Mesenchymal stem cell (in vitro differentiated cells and primary cell): ENCODE measurements at regions not wholly inside any gene's neighbourhood (a gene's known extent, or its start where the extent isn't known, plus 50 kb on each side); places are given as distances from the start of the nearest gene placed in this dataset.

Experiments
- DNase-seq: peaks from one replicate; pipeline ENCODE4 v3.0.0-alpha.2; 2013
- H2AFZ ChIP-seq: one replicate; pipeline ENCODE4 v1.6.1; 2013; ENCODE audit warnings: low read depth, mild to moderate bottlenecking, control low read depth, inconsistent platforms, low read length, moderate library complexity
- H2AK5ac ChIP-seq: 2 replicates; pipeline ENCODE4 v1.6.1; 2013; ENCODE audit warnings: low read length, moderate library complexity, mild to moderate bottlenecking, inconsistent platforms; ENCODE audit not compliant: severe bottlenecking
- H2BK120ac ChIP-seq: one replicate; pipeline ENCODE4 v1.6.1; 2013; ENCODE audit warnings: low read depth, mild to moderate bottlenecking, inconsistent platforms, low read length, moderate library complexity
- H2BK12ac ChIP-seq, 2 experiments: one replicate each; pipeline ENCODE4 v1.6.1; 2013; ENCODE audit warnings: inconsistent platforms in 2 of 2, low read length in 2 of 2, mild to moderate bottlenecking in 2 of 2, moderate library complexity in 2 of 2, control low read depth in 1 of 2
- H2BK15ac ChIP-seq: one replicate; pipeline ENCODE4 v1.6.1; 2013; ENCODE audit warnings: mild to moderate bottlenecking, low read depth, inconsistent platforms; ENCODE audit not compliant: poor library complexity, severe bottlenecking
- H2BK5ac ChIP-seq: 2 replicates; pipeline ENCODE4 v1.6.1; 2013; ENCODE audit warnings: low read depth, mild to moderate bottlenecking, low read length, control low read depth, inconsistent platforms; ENCODE audit not compliant: poor library complexity, severe bottlenecking
- H3K14ac ChIP-seq, 2 experiments: one replicate each; pipeline ENCODE4 v1.6.1; 2013; ENCODE audit warnings: inconsistent platforms in 2 of 2, low read length in 2 of 2, control low read depth in 1 of 2, mild to moderate bottlenecking in 1 of 2, moderate library complexity in 1 of 2
- H3K18ac ChIP-seq, 2 experiments: one replicate each; pipeline ENCODE4 v1.6.1; 2013; ENCODE audit warnings: inconsistent platforms in 2 of 2, low read length in 2 of 2, control low read depth in 1 of 2, low read depth in 1 of 2, mild to moderate bottlenecking in 1 of 2
- H3K23ac ChIP-seq, 2 experiments: one replicate each; pipeline ENCODE4 v1.6.1; 2013; ENCODE audit warnings: inconsistent platforms in 2 of 2, low read length in 2 of 2, mild to moderate bottlenecking in 2 of 2, moderate library complexity in 2 of 2, control low read depth in 1 of 2
- H3K27ac ChIP-seq: 2 replicates; pipeline ENCODE4 v1.5.1; 2013; ENCODE audit warnings: mild to moderate bottlenecking, moderate library complexity, low read length, control low read depth, inconsistent platforms; ENCODE audit not compliant: poor library complexity, severe bottlenecking
- H3K27me3 ChIP-seq, 2 experiments: 2 replicates each; pipeline versions ENCODE4 v1.6.1 to v1.7.0; 2013; ENCODE audit warnings: low read length in 2 of 2, mild to moderate bottlenecking in 2 of 2, moderate library complexity in 2 of 2, control low read depth in 1 of 2, inconsistent platforms in 1 of 2; ENCODE audit not compliant: control insufficient read depth in 1 of 2, insufficient read depth in 1 of 2
- H3K36me3 ChIP-seq, 2 experiments: 2 replicates each; pipeline versions ENCODE4 v1.6.1 to v1.7.0; 2013; ENCODE audit warnings: low read length in 2 of 2, control low read depth in 1 of 2, inconsistent platforms in 1 of 2, low read depth in 1 of 2, mild to moderate bottlenecking in 1 of 2; ENCODE audit not compliant: insufficient read depth in 2 of 2, control insufficient read depth in 1 of 2
- H3K4ac ChIP-seq, 2 experiments: one replicate each; pipeline ENCODE4 v1.6.1; 2013; ENCODE audit warnings: inconsistent platforms in 2 of 2, low read length in 2 of 2, mild to moderate bottlenecking in 2 of 2, moderate library complexity in 2 of 2, control low read depth in 1 of 2, low read depth in 1 of 2
- H3K4me1 ChIP-seq: 2 replicates; pipeline ENCODE4 v1.6.1; 2013; ENCODE audit warnings: low read depth, low read length, control low read depth; ENCODE audit not compliant: control insufficient read depth, insufficient read depth
- H3K4me2 ChIP-seq: 2 replicates; pipeline ENCODE4 v1.6.1; 2013; ENCODE audit warnings: low read length, mild to moderate bottlenecking, inconsistent platforms; ENCODE audit not compliant: poor library complexity, severe bottlenecking
- H3K4me3 ChIP-seq, 2 experiments: 2 replicates each; pipeline versions ENCODE4 v1.5.1 to v1.7.0; 2013; ENCODE audit warnings: low read length in 2 of 2, mild to moderate bottlenecking in 2 of 2, control low read depth in 1 of 2, low read depth in 1 of 2; ENCODE audit not compliant: insufficient read depth in 1 of 2
- H3K79me1 ChIP-seq: replicated peaks from 2 replicates; pipeline ENCODE4 v1.6.1; 2013; ENCODE audit warnings: mild to moderate bottlenecking, control low read depth, low read length, inconsistent platforms; ENCODE audit not compliant: poor library complexity, severe bottlenecking
- H3K9ac ChIP-seq: 2 replicates; pipeline ENCODE4 v1.7.0; 2013; ENCODE audit warnings: mild to moderate bottlenecking, low read length, moderate library complexity
- H3K9me3 ChIP-seq: 2 replicates; pipeline ENCODE4 v1.7.0; 2013; ENCODE audit warnings: mild to moderate bottlenecking, low read length; ENCODE audit not compliant: control insufficient read depth
- H4K8ac ChIP-seq: one replicate; pipeline ENCODE4 v1.6.1; 2013; ENCODE audit warnings: inconsistent platforms, mild to moderate bottlenecking, low read length, moderate library complexity
- H4K91ac ChIP-seq: one replicate; pipeline ENCODE4 v1.6.1; 2013; ENCODE audit warnings: mild to moderate bottlenecking, low read length, inconsistent platforms
- WGBS: methylation state at CpG from one replicate; pipeline ENCODE4 v1.1.7; 2013; ENCODE audit warnings: mixed read lengths; 5-methylcytosine and 5-hydroxymethylcytosine counted together

DNA sequence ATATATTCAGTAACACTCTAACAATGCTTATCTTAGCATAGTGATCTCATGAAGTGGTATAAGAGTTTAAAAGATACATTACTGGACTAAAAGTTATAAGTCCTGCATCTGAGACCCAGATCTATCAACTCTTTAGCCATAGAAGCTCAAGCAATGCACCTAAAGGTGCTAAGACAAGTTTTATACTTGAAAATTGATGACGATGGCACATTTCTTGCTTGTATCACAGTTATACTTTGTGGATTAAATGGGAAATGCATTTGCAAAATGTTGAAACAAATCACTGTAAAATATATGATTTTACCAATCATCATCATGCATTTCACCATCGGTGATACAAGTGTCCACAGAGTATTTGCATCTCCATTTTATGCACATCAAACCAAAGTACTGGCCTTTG, 525.3 kb upstream of the ZNF385D start:
- Histone ChIP-seq H4K8ac (no peak overlapping the region), H3K4me3 (no peak overlapping the region), H2AK5ac (no peak overlapping the region), H2BK15ac (no peak overlapping the region), H3K27ac (no peak overlapping the region), H4K91ac (no peak overlapping the region), H3K14ac (no peak overlapping the region), H3K79me1 (no peaks in the 10 kb centered on the region), H3K36me3 (no peaks in the 10 kb centered on the region), H2BK120ac (no peak overlapping the region), H3K9me3 (no peaks in the 10 kb centered on the region), H3K18ac (no peak overlapping the region), H3K27me3 (no peaks in the 10 kb centered on the region), H3K23ac (no peak overlapping the region), H3K4me2 (no peak overlapping the region), H3K4ac (no peak overlapping the region), H3K4me1 (no peaks in the 10 kb centered on the region), H2AFZ (no peak overlapping the region), H2BK12ac (no peak overlapping the region), H3K9ac (no peak overlapping the region), H2BK5ac (no peak overlapping the region)
- no peak for DNase-seq
- 100% methylated on average over 1 of the region's 2 CpGs for WGBS

DNA sequence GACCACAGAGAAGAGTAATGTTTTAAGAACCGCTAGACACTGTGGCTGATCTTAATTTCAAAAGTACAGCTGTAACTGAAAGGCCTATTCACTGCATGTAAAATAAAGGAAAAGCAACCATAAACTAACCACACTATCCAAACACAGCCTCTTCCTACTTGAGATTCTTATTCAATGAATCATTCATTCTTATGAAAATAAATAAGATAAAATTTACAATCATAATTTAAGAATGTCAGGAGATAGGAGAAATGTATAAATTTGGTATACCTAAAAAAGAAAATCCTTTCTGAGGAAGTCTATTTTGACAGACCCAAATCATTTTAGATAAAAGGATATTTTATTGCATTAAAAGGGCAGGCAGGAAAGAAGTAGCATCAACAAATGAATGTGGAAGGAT, 533.5 kb upstream of the ZNF385D start:
- Histone ChIP-seq H2BK120ac (no peak overlapping the region), H2AFZ (no peak overlapping the region), H2AK5ac (no peak overlapping the region), H3K4me3 (no peak overlapping the region), H3K18ac (no peak overlapping the region), H2BK15ac (no peak overlapping the region), H3K27ac (peak overlapping the region; percentile 67), H3K14ac (no peak overlapping the region), H3K79me1 (no peaks in the 10 kb centered on the region), H3K4me2 (peak overlapping the region; percentile 10), H3K4ac (no peak overlapping the region), H2BK12ac (no peak overlapping the region), H3K9me3 (no peaks in the 10 kb centered on the region), H4K8ac (no peak overlapping the region), H3K36me3 (no peaks in the 10 kb centered on the region), H3K4me1 (peaks cover 2% of the 10 kb centered on the region), H2BK5ac (no peak overlapping the region), H4K91ac (no peak overlapping the region), H3K9ac (no peak overlapping the region), H3K27me3 (no peaks in the 10 kb centered on the region), H3K23ac (no peak overlapping the region)
- peak; percentile 45 for DNase-seq
- WGBS, result no CpG with 5 or more reads among the region's 1 CpG

DNA sequence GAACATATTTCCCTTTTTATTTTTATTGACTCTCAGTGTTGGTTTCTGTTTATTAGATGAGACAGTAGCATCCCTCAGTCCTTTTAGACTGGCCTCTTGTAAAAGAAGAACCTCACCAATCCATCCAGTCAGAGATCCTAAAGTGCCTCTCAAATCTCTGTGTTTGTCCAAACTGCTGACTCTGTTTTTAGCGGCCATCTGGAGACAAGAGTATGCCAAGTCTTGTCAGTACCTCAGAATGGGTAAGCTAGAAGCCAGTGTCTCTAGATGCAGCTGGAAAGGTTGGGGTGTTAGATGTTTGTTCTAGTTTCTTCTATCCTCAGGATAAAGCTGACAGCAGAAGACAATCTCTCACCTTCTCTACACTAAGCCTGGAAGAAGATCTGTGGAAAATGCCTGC, 537.7 kb upstream of the ZNF385D start:
- no peak overlapping the region for H2BK12ac ChIP-seq
- no peak overlapping the region for H4K91ac ChIP-seq
- no peak overlapping the region for H3K9ac ChIP-seq
- H3K9me3 ChIP-seq, result no peaks in the 10 kb centered on the region
- no peak overlapping the region for H2BK15ac ChIP-seq
- no peaks in the 10 kb centered on the region for H3K36me3 ChIP-seq
- H3K4me2 ChIP-seq, result no peak overlapping the region
- H4K8ac ChIP-seq, result no peak overlapping the region
- H3K27ac ChIP-seq, result no peak overlapping the region
- H3K23ac ChIP-seq, result no peak overlapping the region
- no peak overlapping the region for H3K18ac ChIP-seq
- no peak overlapping the region for H3K4ac ChIP-seq
- no peak overlapping the region for H2BK5ac ChIP-seq
- WGBS, result 88% methylated on average over 1 of the region's 1 CpG
- H3K4me1 ChIP-seq, result peaks cover 2% of the 10 kb centered on the region
- no peaks in the 10 kb centered on the region for H3K27me3 ChIP-seq
- DNase-seq, result no peak
- H3K79me1 ChIP-seq, result no peaks in the 10 kb centered on the region
- no peak overlapping the region for H3K14ac ChIP-seq
- no peak overlapping the region for H2BK120ac ChIP-seq
- no peak overlapping the region for H3K4me3 ChIP-seq
- H2AK5ac ChIP-seq, result no peak overlapping the region
- no peak overlapping the region for H2AFZ ChIP-seq

DNA sequence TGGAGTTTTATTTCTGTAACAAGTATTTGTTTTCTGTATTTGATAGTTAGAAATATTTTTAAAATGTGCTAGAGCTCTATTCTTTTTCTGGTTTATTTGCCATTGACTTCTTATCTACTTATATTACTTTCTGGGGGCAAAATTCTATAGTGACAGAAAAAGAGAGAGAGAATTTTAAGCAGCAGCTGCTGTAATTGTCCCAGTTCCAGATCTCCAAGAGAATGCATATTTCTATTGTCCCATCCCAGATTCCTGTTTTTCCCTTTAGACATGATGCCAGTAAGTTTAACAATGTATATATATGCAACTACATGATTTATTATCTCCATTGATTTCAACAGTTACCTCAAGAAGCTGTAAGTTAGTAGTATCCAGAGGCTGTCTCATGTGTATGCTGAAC, 541.7 kb upstream of the ZNF385D start:
- no peak overlapping the region for H3K18ac ChIP-seq
- H3K9ac ChIP-seq, result no peak overlapping the region
- no peak overlapping the region for H4K91ac ChIP-seq
- H3K4me1 ChIP-seq, result peaks cover 2% of the 10 kb centered on the region
- H2AK5ac ChIP-seq, result no peak overlapping the region
- no peaks in the 10 kb centered on the region for H3K9me3 ChIP-seq
- H3K27ac ChIP-seq, result no peak overlapping the region
- H4K8ac ChIP-seq, result no peak overlapping the region
- no peaks in the 10 kb centered on the region for H3K27me3 ChIP-seq
- H2BK12ac ChIP-seq, result no peak overlapping the region
- no peaks in the 10 kb centered on the region for H3K36me3 ChIP-seq
- H3K79me1 ChIP-seq, result no peaks in the 10 kb centered on the region
- no peak for DNase-seq
- H2AFZ ChIP-seq, result no peak overlapping the region
- no peak overlapping the region for H3K4ac ChIP-seq
- H3K23ac ChIP-seq, result no peak overlapping the region
- no peak overlapping the region for H2BK120ac ChIP-seq
- no peak overlapping the region for H3K4me2 ChIP-seq
- H2BK5ac ChIP-seq, result no peak overlapping the region
- no peak overlapping the region for H2BK15ac ChIP-seq
- H3K4me3 ChIP-seq, result no peak overlapping the region
- no peak overlapping the region for H3K14ac ChIP-seq
